GM23248 (cell line): ENCODE measurements at regions not wholly inside any gene's neighbourhood (a gene's known extent, or its start where the extent isn't known, plus 50 kb on each side); places are given as distances from the start of the nearest gene placed in this dataset.

Experiments used
- DNase-seq: peaks from one replicate; pipeline ENCODE4 v3.0.0-alpha.2; 2015
- H2AFZ ChIP-seq: fragments of 200-600 bp; sonication (generic); 2 replicates; pipeline ENCODE4 v1.6.1; 2016; ENCODE audit warnings: antibody characterized with exemption
- H3F3A ChIP-seq: fragments of 200-600 bp; sonication (generic); 2 replicates; pipeline ENCODE4 v1.6.1; 2016; ENCODE audit warnings: mild to moderate bottlenecking, antibody characterized with exemption, mixed run types; ENCODE audit not compliant: insufficient read depth
- H3K27ac ChIP-seq: fragments of 200-600 bp; sonication (generic); 2 replicates; pipeline ENCODE4 v1.5.1; 2016; ENCODE audit warnings: mild to moderate bottlenecking
- H3K27me3 ChIP-seq: fragments of 200-600 bp; sonication (generic); replicated peaks from 2 replicates; pipeline ENCODE4 v1.6.1; 2016; ENCODE audit warnings: mild to moderate bottlenecking; ENCODE audit not compliant: insufficient read depth
- H3K36me3 ChIP-seq: fragments of 200-600 bp; sonication (generic); 2 replicates; pipeline ENCODE4 v1.6.1; 2016; ENCODE audit warnings: low read depth, mild to moderate bottlenecking
- H3K4me1 ChIP-seq: fragments of 200-600 bp; sonication (generic); 2 replicates; pipeline ENCODE4 v1.6.1; 2016; ENCODE audit warnings: mild to moderate bottlenecking; ENCODE audit not compliant: insufficient read depth
- H3K4me2 ChIP-seq: fragments of 200-600 bp; sonication (generic); one replicate; pipeline ENCODE4 v1.6.1; 2016; ENCODE audit warnings: mild to moderate bottlenecking; ENCODE audit not compliant: unreplicated experiment
- H3K4me3 ChIP-seq: fragments of 200-600 bp; sonication (generic); 2 replicates; pipeline ENCODE4 v1.5.1; 2016; ENCODE audit warnings: mild to moderate bottlenecking
- H3K79me2 ChIP-seq: fragments of 200-600 bp; sonication (generic); 2 replicates; pipeline ENCODE4 v1.6.1; 2016; ENCODE audit warnings: mild to moderate bottlenecking; ENCODE audit not compliant: insufficient read depth
- H3K9ac ChIP-seq: fragments of 200-600 bp; sonication (generic); 2 replicates; pipeline ENCODE4 v1.6.1; 2016; ENCODE audit warnings: mild to moderate bottlenecking
- H3K9me2 ChIP-seq: fragments of 200-600 bp; sonication (generic); 2 replicates; pipeline ENCODE4 v1.6.1; 2016; ENCODE audit warnings: mixed run types, mild to moderate bottlenecking, moderate library complexity; ENCODE audit not compliant: insufficient read depth
- H3K9me3 ChIP-seq: fragments of 200-600 bp; sonication (generic); one replicate; pipeline ENCODE4 v1.6.1; 2017; ENCODE audit warnings: low read depth
- H4K20me1 ChIP-seq: fragments of 200-600 bp; sonication (generic); 2 replicates; pipeline ENCODE4 v1.6.0; 2016; ENCODE audit not compliant: insufficient read depth
- EZH2 ChIP-seq: fragments of 200-600 bp; sonication (generic); IDR thresholded peaks from 2 replicates; pipeline ENCODE4 v1.6.1; 2018; ENCODE audit warnings: antibody characterized with exemption, mild to moderate bottlenecking; ENCODE audit not compliant: insufficient read depth, poor library complexity, severe bottlenecking
- EZH2phosphoT487 ChIP-seq: fragments of 200-600 bp; sonication (generic); IDR thresholded peaks from 2 replicates; pipeline ENCODE4 v1.6.1; 2018; ENCODE audit warnings: antibody characterized with exemption, moderate library complexity, mild to moderate bottlenecking, low read depth; ENCODE audit not compliant: insufficient read depth
- WGBS, 2 experiments: methylation state at CpG; one replicate each; pipeline ENCODE4 v1.1.6; 2015 to 2017; ENCODE audit warnings: low lambda C conversion rate in 2 of 2, low coverage in 1 of 2; ENCODE audit errors: missing lambda C conversion rate in 2 of 2; 5-methylcytosine and 5-hydroxymethylcytosine counted together
- in situ Hi-C: fragments of 300-500 bp; cut with MboI; formaldehyde crosslinking; loops from 2 replicates; pipeline ENCODE4 v1.15.0; 2020

- Histone ChIP-seq H2AFZ (no peak overlapping the region), H3K36me3 (no peaks in the 10 kb centered on the region), H3K27me3 (no peaks in the 10 kb centered on the region), H3K27ac (no peak overlapping the region), H3K9ac (no peak overlapping the region), H3K79me2 (no peaks in the 10 kb centered on the region), H3F3A (no peaks in the 10 kb centered on the region), H3K4me3 (no peak overlapping the region), H3K4me1 (peaks cover 8% of the 10 kb centered on the region), H4K20me1 (no peaks in the 10 kb centered on the region), H3K9me3 (no peaks in the 10 kb centered on the region), H3K9me2 (0 out of 2 replicates have a peak, but pooled peaks cover 4% of the 10 kb centered on the region), H3K4me2 (no peak overlapping the region)
- no peak for TF ChIP-seq EZH2phosphoT487
- TF ChIP-seq EZH2: no peak
- no peak for DNase-seq
- 91 to 93% methylated on average over 1 of the region's 1 CpG for WGBS, 2 experiments
- in situ Hi-C loops: no loop called here
Measured at GRCh38 chr18:3328532-3328931, 66.6 kb downstream of the MYL12B start.

- no peaks in the 10 kb centered on the region for H3K79me2 ChIP-seq
- WGBS, 2 experiments: 63 to 64% methylated on average over 5 of the region's 5 CpGs
- no peaks in the 10 kb centered on the region for H3K27me3 ChIP-seq
- no peak for TF ChIP-seq EZH2
- no peak for TF ChIP-seq EZH2phosphoT487
- H3K4me3 ChIP-seq: no peak overlapping the region
- no peaks in the 10 kb centered on the region for H4K20me1 ChIP-seq
- 0 out of 2 replicates have a peak, but pooled peaks cover 4% of the 10 kb centered on the region for H3K9me2 ChIP-seq
- no peak overlapping the region for H3K4me2 ChIP-seq
- in situ Hi-C loops: no loop called here
- no peaks in the 10 kb centered on the region for H3K36me3 ChIP-seq
- H3K27ac ChIP-seq: no peak overlapping the region
- H3K9me3 ChIP-seq: no peaks in the 10 kb centered on the region
- no peak for DNase-seq
- H3F3A ChIP-seq: no peaks in the 10 kb centered on the region
- H3K9ac ChIP-seq: no peak overlapping the region
- H3K4me1 ChIP-seq: no peaks in the 10 kb centered on the region
- H2AFZ ChIP-seq: no peak overlapping the region
Measured at GRCh38 chr18:3329471-3329870, 67.5 kb downstream of the MYL12B start.

DNA sequence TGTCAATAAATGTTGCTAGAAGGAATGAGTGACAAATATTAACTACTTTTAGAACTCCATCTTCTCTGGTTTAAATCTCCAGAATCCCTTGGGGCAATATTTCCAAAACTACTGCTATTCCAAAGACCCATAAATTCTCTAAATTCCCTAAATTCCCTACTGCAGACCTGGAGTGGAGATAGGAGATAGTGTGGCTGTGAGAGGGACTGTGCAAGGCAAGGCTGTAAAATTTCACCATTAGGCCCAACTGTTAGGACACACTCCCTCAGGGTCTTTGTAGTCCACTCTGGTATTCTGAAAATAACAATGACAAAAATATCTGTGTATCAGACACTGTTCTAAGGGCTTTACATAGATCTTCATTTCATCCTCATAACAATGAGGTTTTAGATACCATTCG is 67.9 kb downstream of the MYL12B start:
- 68 to 76% methylated on average over 1 of the region's 1 CpG for WGBS, 2 experiments
- H3K9ac ChIP-seq: no peak overlapping the region
- DNase-seq: no peak
- no peaks in the 10 kb centered on the region for H3K36me3 ChIP-seq
- 0 out of 2 replicates have a peak, but pooled peaks cover 4% of the 10 kb centered on the region for H3K9me2 ChIP-seq
- H2AFZ ChIP-seq: no peak overlapping the region
- in situ Hi-C loops: no loop called here
- H3K27ac ChIP-seq: no peak overlapping the region
- H3K4me2 ChIP-seq: no peak overlapping the region
- no peaks in the 10 kb centered on the region for H3F3A ChIP-seq
- no peak for TF ChIP-seq EZH2
- no peak for TF ChIP-seq EZH2phosphoT487
- H3K4me3 ChIP-seq: no peak overlapping the region
- H3K9me3 ChIP-seq: no peaks in the 10 kb centered on the region
- no peaks in the 10 kb centered on the region for H4K20me1 ChIP-seq
- H3K27me3 ChIP-seq: no peaks in the 10 kb centered on the region
- no peaks in the 10 kb centered on the region for H3K4me1 ChIP-seq
- H3K79me2 ChIP-seq: no peaks in the 10 kb centered on the region

GRCh38 chr18:3330622-3331021 is 68.7 kb downstream of the MYL12B start:
- in situ Hi-C loops: no loop called here
- WGBS, 2 experiments: 83 to 87% methylated on average over 12 of the region's 12 CpGs
- H2AFZ ChIP-seq: no peak overlapping the region
- H3K27ac ChIP-seq: no peak overlapping the region
- H3K27me3 ChIP-seq: no peaks in the 10 kb centered on the region
- no peak overlapping the region for H3K9ac ChIP-seq
- no peaks in the 10 kb centered on the region for H4K20me1 ChIP-seq
- no peaks in the 10 kb centered on the region for H3F3A ChIP-seq
- H3K36me3 ChIP-seq: no peaks in the 10 kb centered on the region
- no peak overlapping the region for H3K4me3 ChIP-seq
- 0 out of 2 replicates have a peak, but pooled peaks cover 4% of the 10 kb centered on the region for H3K9me2 ChIP-seq
- no peaks in the 10 kb centered on the region for H3K9me3 ChIP-seq
- no peak for TF ChIP-seq EZH2
- TF ChIP-seq EZH2phosphoT487: no peak
- H3K4me1 ChIP-seq: no peaks in the 10 kb centered on the region
- H3K4me2 ChIP-seq: no peak overlapping the region
- H3K79me2 ChIP-seq: no peaks in the 10 kb centered on the region
- DNase-seq: no peak

DNA sequence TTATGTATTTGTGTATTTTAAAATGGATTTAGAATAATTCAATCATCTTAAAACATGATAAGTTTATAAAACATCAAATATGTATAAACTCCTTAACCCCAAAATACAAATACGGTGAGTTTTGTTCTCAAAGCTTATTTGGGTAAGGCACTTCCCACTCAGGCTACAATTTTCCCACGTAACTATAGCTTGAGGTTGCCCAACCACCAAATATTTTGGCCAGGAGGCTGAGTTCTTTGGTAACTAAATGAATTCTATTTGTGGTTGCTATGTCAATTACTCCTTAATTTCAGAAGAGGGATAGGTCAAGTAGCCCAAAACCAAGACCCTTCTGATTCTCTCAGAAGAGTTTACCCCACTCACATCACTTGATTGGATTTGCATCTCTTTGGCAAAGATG is 70.4 kb downstream of the MYL12B start:
- no peak overlapping the region for H3K9ac ChIP-seq
- no peak overlapping the region for H3K4me2 ChIP-seq
- H3K36me3 ChIP-seq: no peaks in the 10 kb centered on the region
- TF ChIP-seq EZH2phosphoT487 (no peak), EZH2 (no peak)
- no peaks in the 10 kb centered on the region for H3K79me2 ChIP-seq
- 58 to 63% methylated on average over 2 of the region's 2 CpGs for WGBS, 2 experiments
- H3K9me3 ChIP-seq: no peaks in the 10 kb centered on the region
- DNase-seq: peak; percentile 26
- H3K9me2 ChIP-seq: no peaks in the 10 kb centered on the region
- no peaks in the 10 kb centered on the region for H3K27me3 ChIP-seq
- no peak overlapping the region for H3K27ac ChIP-seq
- in situ Hi-C loops: no loop called here
- H3K4me1 ChIP-seq: no peaks in the 10 kb centered on the region
- no peak overlapping the region for H2AFZ ChIP-seq
- no peak overlapping the region for H3K4me3 ChIP-seq
- H3F3A ChIP-seq: no peaks in the 10 kb centered on the region
- no peaks in the 10 kb centered on the region for H4K20me1 ChIP-seq
